Ishikawa (cell line): ENCODE measurements at regions not wholly inside any gene's neighbourhood (a gene's known extent, or its start where the extent isn't known, plus 50 kb on each side); places are given as distances from the start of the nearest gene placed in this dataset.

Source experiments
- CEBPB ChIP-seq: IDR thresholded peaks from 2 replicates; pipeline ENCODE4 v1.6.1; 2012
- CREB1 ChIP-seq: IDR thresholded peaks from 2 replicates; pipeline ENCODE4 v1.6.1; 2012; ENCODE audit warnings: low read depth
- EP300 ChIP-seq: IDR thresholded peaks from 2 replicates; pipeline ENCODE4 v1.6.1; 2012; ENCODE audit warnings: borderline replicate concordance
- MAX ChIP-seq: IDR thresholded peaks from 2 replicates; pipeline ENCODE4 v1.6.1; 2012
- RAD21 ChIP-seq: IDR thresholded peaks from 2 replicates; pipeline ENCODE4 v1.6.1; 2012; ENCODE audit warnings: low read depth
- REST ChIP-seq: IDR thresholded peaks from 2 replicates; pipeline ENCODE4 v1.6.1; 2012; ENCODE audit warnings: low read depth, mild to moderate bottlenecking
- TAF1 ChIP-seq: IDR thresholded peaks from 2 replicates; pipeline ENCODE4 v1.6.1; 2012; ENCODE audit warnings: low read depth, mild to moderate bottlenecking
- TEAD4 ChIP-seq: IDR thresholded peaks from 2 replicates; pipeline ENCODE4 v1.6.1; 2012
- USF1 ChIP-seq: IDR thresholded peaks from 2 replicates; pipeline ENCODE4 v1.6.1; 2012
- YY1 ChIP-seq: IDR thresholded peaks from 2 replicates; pipeline ENCODE4 v1.6.1; 2012; ENCODE audit warnings: low read depth

GRCh38 chr2:58543442-58543841, 302.3 kb upstream of the FANCL start:
- TF ChIP-seq TEAD4 (no peak), TAF1 (no peak), USF1 (no peak), REST (no peak), YY1 (no peak), RAD21 (no peak), CEBPB (no peak), CREB1 (no peak), EP300 (no peak), MAX (no peak)
